ENCODE measurements at regions not wholly inside any gene's neighbourhood (a gene's known extent, or its start where the extent isn't known, plus 50 kb on each side); places are given as distances from the start of the nearest gene placed in this dataset.

- H3K27me3 ChIP-seq (ENCODE audit: insufficient read depth, insufficient read length): no peaks in the 10 kb centered on the region
- DNase-seq (ENCODE audit: low read depth, low spot score): no peak
- no peaks in the 10 kb centered on the region for H3K9me3 ChIP-seq (ENCODE audit: insufficient read depth, low read length)
- H3K4me1 ChIP-seq (ENCODE audit: insufficient read depth, insufficient read length): no peaks in the 10 kb centered on the region
- no peaks in the 10 kb centered on the region for H3K36me3 ChIP-seq (ENCODE audit: insufficient read depth, insufficient read length, low read length)
- TF ChIP-seq ZNF274 (IDR thresholded peaks at IDR 0.05; ENCODE audit: low read depth, low read length) (no peak), YY1 (IDR thresholded peaks at IDR 0.05; ENCODE audit: insufficient read depth, insufficient read length) (no peak), SUZ12 (IDR thresholded peaks at IDR 0.05; ENCODE audit: extremely low read depth, insufficient read depth, insufficient read length) (no peak)
- H3K9ac ChIP-seq (ENCODE audit: insufficient read length, low read depth): no peak overlapping the region
- no peak overlapping the region for H3K4me3 ChIP-seq (ENCODE audit: insufficient read length, low read depth)
These were observed 499.1 kb downstream of the FOXO1 start for GRCh38 chr13:40167327-40167726.

- no peaks in the 10 kb centered on the region for H3K36me3 ChIP-seq (ENCODE audit: insufficient read depth, insufficient read length, low read length)
- H3K9ac ChIP-seq (ENCODE audit: insufficient read length, low read depth): no peak overlapping the region
- no peak for TF ChIP-seq ZNF274 (IDR thresholded peaks at IDR 0.05; ENCODE audit: low read depth, low read length)
- no peak for TF ChIP-seq SUZ12 (IDR thresholded peaks at IDR 0.05; ENCODE audit: extremely low read depth, insufficient read depth, insufficient read length)
- no peak for TF ChIP-seq YY1 (IDR thresholded peaks at IDR 0.05; ENCODE audit: insufficient read depth, insufficient read length)
- no peak overlapping the region for H3K4me3 ChIP-seq (ENCODE audit: insufficient read length, low read depth)
- no peaks in the 10 kb centered on the region for H3K9me3 ChIP-seq (ENCODE audit: insufficient read depth, low read length)
- H3K4me1 ChIP-seq (ENCODE audit: insufficient read depth, insufficient read length): no peaks in the 10 kb centered on the region
- no peak for DNase-seq (ENCODE audit: low read depth, low spot score)
- no peaks in the 10 kb centered on the region for H3K27me3 ChIP-seq (ENCODE audit: insufficient read depth, insufficient read length)
These were observed 497.8 kb downstream of the FOXO1 start for GRCh38 chr13:40168425-40169166.

- Histone ChIP-seq H3K4me3 (ENCODE audit: insufficient read length, low read depth) (no peak overlapping the region), H3K9me3 (ENCODE audit: insufficient read depth, low read length) (no peaks in the 10 kb centered on the region), H3K4me1 (ENCODE audit: insufficient read depth, insufficient read length) (no peaks in the 10 kb centered on the region), H3K9ac (ENCODE audit: insufficient read length, low read depth) (no peak overlapping the region), H3K36me3 (ENCODE audit: insufficient read depth, insufficient read length, low read length) (no peaks in the 10 kb centered on the region), H3K27me3 (ENCODE audit: insufficient read depth, insufficient read length) (no peaks in the 10 kb centered on the region)
- DNase-seq (ENCODE audit: low read depth, low spot score): no peak
- TF ChIP-seq YY1 (IDR thresholded peaks at IDR 0.05; ENCODE audit: insufficient read depth, insufficient read length): no peak
- TF ChIP-seq ZNF274 (IDR thresholded peaks at IDR 0.05; ENCODE audit: low read depth, low read length): no peak
- TF ChIP-seq SUZ12 (IDR thresholded peaks at IDR 0.05; ENCODE audit: extremely low read depth, insufficient read depth, insufficient read length): no peak
These were observed 497.0 kb downstream of the FOXO1 start for GRCh38 chr13:40169476-40169875.

GRCh38 chr13:40170091-40170490 is 496.4 kb downstream of the FOXO1 start:
- Histone ChIP-seq H3K4me1 (ENCODE audit: insufficient read depth, insufficient read length) (no peaks in the 10 kb centered on the region), H3K27me3 (ENCODE audit: insufficient read depth, insufficient read length) (no peaks in the 10 kb centered on the region), H3K4me3 (ENCODE audit: insufficient read length, low read depth) (no peak overlapping the region), H3K9me3 (ENCODE audit: insufficient read depth, low read length) (no peaks in the 10 kb centered on the region), H3K36me3 (ENCODE audit: insufficient read depth, insufficient read length, low read length) (no peaks in the 10 kb centered on the region), H3K9ac (ENCODE audit: insufficient read length, low read depth) (no peak overlapping the region)
- DNase-seq (ENCODE audit: low read depth, low spot score): no peak
- TF ChIP-seq SUZ12 (IDR thresholded peaks at IDR 0.05; ENCODE audit: extremely low read depth, insufficient read depth, insufficient read length) (no peak), YY1 (IDR thresholded peaks at IDR 0.05; ENCODE audit: insufficient read depth, insufficient read length) (no peak), ZNF274 (IDR thresholded peaks at IDR 0.05; ENCODE audit: low read depth, low read length) (no peak)

- DNase-seq (ENCODE audit: low read depth, low spot score): no peak
- Histone ChIP-seq H3K27me3 (ENCODE audit: insufficient read depth, insufficient read length) (peaks cover under 1% of the 10 kb centered on the region), H3K9me3 (ENCODE audit: insufficient read depth, low read length) (no peaks in the 10 kb centered on the region), H3K9ac (ENCODE audit: insufficient read length, low read depth) (no peak overlapping the region), H3K36me3 (ENCODE audit: insufficient read depth, insufficient read length, low read length) (no peaks in the 10 kb centered on the region), H3K4me3 (ENCODE audit: insufficient read length, low read depth) (no peak overlapping the region), H3K4me1 (ENCODE audit: insufficient read depth, insufficient read length) (no peaks in the 10 kb centered on the region)
- TF ChIP-seq YY1 (IDR thresholded peaks at IDR 0.05; ENCODE audit: insufficient read depth, insufficient read length) (no peak), SUZ12 (IDR thresholded peaks at IDR 0.05; ENCODE audit: extremely low read depth, insufficient read depth, insufficient read length) (no peak), ZNF274 (IDR thresholded peaks at IDR 0.05; ENCODE audit: low read depth, low read length) (no peak)
These were observed 495.5 kb downstream of the FOXO1 start for GRCh38 chr13:40170982-40171381.

- H3K4me1 ChIP-seq (ENCODE audit: insufficient read depth, insufficient read length): no peaks in the 10 kb centered on the region
- H3K4me3 ChIP-seq (ENCODE audit: insufficient read length, low read depth): no peak overlapping the region
- H3K9me3 ChIP-seq (ENCODE audit: insufficient read depth, low read length): no peaks in the 10 kb centered on the region
- H3K27me3 ChIP-seq (ENCODE audit: insufficient read depth, insufficient read length): peaks cover 4% of the 10 kb centered on the region
- no peak overlapping the region for H3K9ac ChIP-seq (ENCODE audit: insufficient read length, low read depth)
- H3K36me3 ChIP-seq (ENCODE audit: insufficient read depth, insufficient read length, low read length): no peaks in the 10 kb centered on the region
- TF ChIP-seq SUZ12 (IDR thresholded peaks at IDR 0.05; ENCODE audit: extremely low read depth, insufficient read depth, insufficient read length) (no peak), YY1 (IDR thresholded peaks at IDR 0.05; ENCODE audit: insufficient read depth, insufficient read length) (no peak), ZNF274 (IDR thresholded peaks at IDR 0.05; ENCODE audit: low read depth, low read length) (no peak)
- DNase-seq (ENCODE audit: low read depth, low spot score): no peak
These were observed 494.9 kb downstream of the FOXO1 start for GRCh38 chr13:40171566-40171965.

GRCh38 chr13:40172149-40172591 is 494.3 kb downstream of the FOXO1 start:
- Histone ChIP-seq H3K9me3 (ENCODE audit: insufficient read depth, low read length) (no peaks in the 10 kb centered on the region), H3K4me1 (ENCODE audit: insufficient read depth, insufficient read length) (no peaks in the 10 kb centered on the region), H3K9ac (ENCODE audit: insufficient read length, low read depth) (no peak overlapping the region), H3K36me3 (ENCODE audit: insufficient read depth, insufficient read length, low read length) (no peaks in the 10 kb centered on the region), H3K27me3 (ENCODE audit: insufficient read depth, insufficient read length) (peaks cover 5% of the 10 kb centered on the region), H3K4me3 (ENCODE audit: insufficient read length, low read depth) (no peak overlapping the region)
- TF ChIP-seq ZNF274 (IDR thresholded peaks at IDR 0.05; ENCODE audit: low read depth, low read length): no peak
- TF ChIP-seq SUZ12 (IDR thresholded peaks at IDR 0.05; ENCODE audit: extremely low read depth, insufficient read depth, insufficient read length): no peak
- no peak for TF ChIP-seq YY1 (IDR thresholded peaks at IDR 0.05; ENCODE audit: insufficient read depth, insufficient read length)
- no peak for DNase-seq (ENCODE audit: low read depth, low spot score)
